ENCODE measurements at regions not wholly inside any gene's neighbourhood (a gene's known extent, or its start where the extent isn't known, plus 50 kb on each side); places are given as distances from the start of the nearest gene placed in this dataset.
A peak's percentile ranks its signal among the peaks of the same experiment; 100 is the strongest.

DNA sequence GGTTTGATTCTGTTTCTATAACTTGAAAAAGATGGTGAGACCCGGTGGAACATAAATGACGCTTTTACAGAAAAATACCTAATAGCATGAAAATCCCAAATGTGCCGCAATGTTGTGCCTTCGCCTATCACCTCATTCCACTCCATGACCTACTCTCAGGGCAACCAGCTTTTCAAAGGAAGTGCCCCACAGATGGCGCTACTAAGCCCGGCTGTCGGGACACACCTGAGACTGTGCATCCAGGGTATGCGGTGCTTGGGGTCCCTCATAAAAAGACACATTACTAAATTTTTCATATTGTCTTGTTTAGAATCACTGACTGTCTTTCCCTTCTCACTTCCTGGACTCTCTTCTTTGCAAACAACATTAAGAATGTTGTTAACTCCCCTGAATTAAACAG is 145.5 kb upstream of the RPS6KA2 start:
- DNase-seq (ENCODE audit: extremely low read depth, low read depth): no peak
- TF ChIP-seq, protein P1, sequence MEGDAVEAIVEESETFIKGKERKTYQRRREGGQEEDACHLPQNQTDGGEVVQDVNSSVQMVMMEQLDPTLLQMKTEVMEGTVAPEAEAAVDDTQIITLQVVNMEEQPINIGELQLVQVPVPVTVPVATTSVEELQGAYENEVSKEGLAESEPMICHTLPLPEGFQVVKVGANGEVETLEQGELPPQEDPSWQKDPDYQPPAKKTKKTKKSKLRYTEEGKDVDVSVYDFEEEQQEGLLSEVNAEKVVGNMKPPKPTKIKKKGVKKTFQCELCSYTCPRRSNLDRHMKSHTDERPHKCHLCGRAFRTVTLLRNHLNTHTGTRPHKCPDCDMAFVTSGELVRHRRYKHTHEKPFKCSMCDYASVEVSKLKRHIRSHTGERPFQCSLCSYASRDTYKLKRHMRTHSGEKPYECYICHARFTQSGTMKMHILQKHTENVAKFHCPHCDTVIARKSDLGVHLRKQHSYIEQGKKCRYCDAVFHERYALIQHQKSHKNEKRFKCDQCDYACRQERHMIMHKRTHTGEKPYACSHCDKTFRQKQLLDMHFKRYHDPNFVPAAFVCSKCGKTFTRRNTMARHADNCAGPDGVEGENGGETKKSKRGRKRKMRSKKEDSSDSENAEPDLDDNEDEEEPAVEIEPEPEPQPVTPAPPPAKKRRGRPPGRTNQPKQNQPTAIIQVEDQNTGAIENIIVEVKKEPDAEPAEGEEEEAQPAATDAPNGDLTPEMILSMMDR (IDR thresholded peaks at IDR 0.05; ENCODE audit: low read depth, low read length, missing control alignments): peak; percentile 23
- no peak overlapping the region for H3K4me3 ChIP-seq (replicated peaks; ENCODE audit: low read depth, low read length)

DNA sequence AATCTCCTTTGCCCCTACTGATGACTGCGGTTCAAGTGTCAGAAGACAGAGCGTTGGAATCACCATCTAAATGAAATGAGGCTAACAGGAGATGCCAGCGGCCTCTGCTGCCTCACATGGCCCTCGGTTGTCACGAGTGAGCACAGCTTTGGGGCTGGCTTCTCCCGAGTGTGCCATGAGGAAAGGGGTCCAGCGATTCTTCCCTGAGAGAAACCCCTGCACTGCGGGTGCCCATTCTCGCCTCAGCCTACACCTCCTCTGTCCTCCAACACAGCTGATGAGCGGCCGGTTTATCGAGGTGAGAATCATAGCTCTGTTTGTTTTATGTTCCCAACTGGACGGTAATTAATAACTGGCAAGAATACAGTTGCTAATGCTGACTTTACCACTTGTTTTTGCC is 144.7 kb upstream of the RPS6KA2 start:
- H3K4me3 ChIP-seq (replicated peaks; ENCODE audit: low read depth, low read length): no peak overlapping the region
- TF ChIP-seq, protein P1 (IDR thresholded peaks at IDR 0.05; ENCODE audit: low read depth, low read length, missing control alignments): no peak
- no peak for DNase-seq (ENCODE audit: extremely low read depth, low read depth)

- DNase-seq (ENCODE audit: extremely low read depth, low read depth): no peak
- TF ChIP-seq, protein P1 (IDR thresholded peaks at IDR 0.05; ENCODE audit: low read depth, low read length, missing control alignments): peak; percentile 25
- no peak overlapping the region for H3K4me3 ChIP-seq (replicated peaks; ENCODE audit: low read depth, low read length)
Observed at GRCh38 chr6:166770216-166771116, 143.4 kb upstream of the RPS6KA2 start.

- TF ChIP-seq, protein P1 (IDR thresholded peaks at IDR 0.05; ENCODE audit: low read depth, low read length, missing control alignments): no peak
- DNase-seq (ENCODE audit: extremely low read depth, low read depth): no peak
- H3K4me3 ChIP-seq (replicated peaks; ENCODE audit: low read depth, low read length): no peak overlapping the region
Observed at GRCh38 chr6:166769648-166770047, 142.6 kb upstream of the RPS6KA2 start.

GRCh38 chr6:166768761-166769160 is 141.7 kb upstream of the RPS6KA2 start:
- TF ChIP-seq, protein P1 (IDR thresholded peaks at IDR 0.05; ENCODE audit: low read depth, low read length, missing control alignments): no peak
- no peak for DNase-seq (ENCODE audit: extremely low read depth, low read depth)
- no peak overlapping the region for H3K4me3 ChIP-seq (replicated peaks; ENCODE audit: low read depth, low read length)

DNA sequence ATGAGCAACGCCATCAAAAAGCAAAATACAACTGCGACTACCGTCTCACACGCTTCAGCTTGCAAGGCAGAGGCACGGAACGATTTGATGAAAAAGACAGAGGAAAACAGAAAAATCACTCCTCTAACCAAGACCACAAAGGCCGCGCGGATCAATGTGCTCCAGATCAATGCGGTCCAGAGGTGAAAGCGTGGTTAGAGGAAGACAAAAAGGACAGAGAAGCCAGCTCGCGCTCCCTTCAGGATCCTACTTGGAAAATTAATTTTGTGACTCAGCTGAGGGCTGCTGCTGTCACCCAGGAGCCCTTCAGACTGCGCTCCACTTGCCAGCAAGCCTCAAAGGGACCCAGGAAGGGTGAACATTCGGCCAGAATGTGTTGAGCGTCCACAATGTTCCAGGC is 140.2 kb upstream of the RPS6KA2 start:
- no peak for DNase-seq (ENCODE audit: extremely low read depth, low read depth)
- TF ChIP-seq, protein P1 (IDR thresholded peaks at IDR 0.05; ENCODE audit: low read depth, low read length, missing control alignments): no peak
- no peak overlapping the region for H3K4me3 ChIP-seq (replicated peaks; ENCODE audit: low read depth, low read length)
